IPS DF 19.7 (cell line): ENCODE measurements at regions not wholly inside any gene's neighbourhood (a gene's known extent, or its start where the extent isn't known, plus 50 kb on each side); places are given as distances from the start of the nearest gene placed in this dataset.
"Not testable (repeated sequence)": the region's sequence is repeated elsewhere in the genome, so short reads cannot be mapped to it uniquely, and the experiment has no call there.

Experiments used
- DNase-seq: peaks from one replicate; pipeline ENCODE4 v3.0.0-alpha.2; 2013; ENCODE audit warnings: low read depth, low spot score

GRCh38 chr2:109049022-109049421, 60.0 kb upstream of the EDAR start:
- DNase-seq, result no peak

- no peak for DNase-seq
Observed at GRCh38 chr2:109048163-109048562, 59.1 kb upstream of the EDAR start.

- not testable (repeated sequence) for DNase-seq
Observed at GRCh38 chr2:109047569-109047968, 58.5 kb upstream of the EDAR start.

GRCh38 chr2:109046925-109047508, 58.0 kb upstream of the EDAR start:
- no peak for DNase-seq

- DNase-seq, result no peak
Observed at GRCh38 chr2:109045505-109045904, 56.5 kb upstream of the EDAR start.

- DNase-seq, result no peak
Observed at GRCh38 chr2:109038992-109039391, 50.0 kb upstream of the EDAR start.
